HuH-7.5 (cell line): ENCODE measurements at regions not wholly inside any gene's neighbourhood (a gene's known extent, or its start where the extent isn't known, plus 50 kb on each side); places are given as distances from the start of the nearest gene placed in this dataset.

ENCODE experiments used
- DNase-seq: peaks from one replicate; pipeline ENCODE4 v3.0.0; 2011; ENCODE audit warnings: low spot score

DNA sequence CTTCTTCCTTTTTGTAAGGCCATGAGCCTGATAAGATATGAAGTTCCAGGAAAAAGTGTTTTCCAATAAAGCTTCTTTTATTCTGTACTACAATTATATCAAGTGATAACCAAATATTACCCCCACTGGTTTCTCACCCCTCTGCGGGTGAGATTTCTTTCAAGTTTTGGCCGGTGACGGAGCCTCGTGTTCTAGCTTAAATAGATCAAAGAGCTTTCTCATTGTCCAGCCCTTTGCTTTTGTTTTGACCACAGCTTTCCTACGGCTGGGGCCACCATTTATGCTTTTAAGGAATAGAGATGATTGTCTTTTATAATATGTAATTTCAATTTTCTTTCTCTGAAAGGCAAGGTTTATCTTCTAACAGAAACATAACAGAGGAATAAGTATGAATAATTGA lies 196.7 kb upstream of the MTPN start:
- no peak for DNase-seq

DNA sequence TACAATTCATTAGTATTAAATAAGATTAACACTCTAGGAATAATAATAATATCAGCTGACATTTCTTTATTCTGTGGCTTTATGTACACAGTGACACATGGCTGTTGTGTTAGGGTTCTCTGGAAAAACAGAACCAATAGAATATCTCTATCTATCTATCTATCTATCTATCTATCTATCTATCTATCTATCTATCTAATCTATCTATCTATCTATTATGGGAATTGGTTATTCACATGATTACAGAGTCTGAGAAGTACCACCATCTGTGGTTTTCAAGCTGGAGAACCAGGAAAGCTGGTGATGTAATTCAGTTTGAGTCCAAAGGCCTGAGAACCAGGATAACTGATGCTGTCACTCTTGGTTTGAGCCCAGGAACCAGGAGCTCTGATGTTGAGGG lies 194.1 kb upstream of the MTPN start:
- no peak for DNase-seq

DNA sequence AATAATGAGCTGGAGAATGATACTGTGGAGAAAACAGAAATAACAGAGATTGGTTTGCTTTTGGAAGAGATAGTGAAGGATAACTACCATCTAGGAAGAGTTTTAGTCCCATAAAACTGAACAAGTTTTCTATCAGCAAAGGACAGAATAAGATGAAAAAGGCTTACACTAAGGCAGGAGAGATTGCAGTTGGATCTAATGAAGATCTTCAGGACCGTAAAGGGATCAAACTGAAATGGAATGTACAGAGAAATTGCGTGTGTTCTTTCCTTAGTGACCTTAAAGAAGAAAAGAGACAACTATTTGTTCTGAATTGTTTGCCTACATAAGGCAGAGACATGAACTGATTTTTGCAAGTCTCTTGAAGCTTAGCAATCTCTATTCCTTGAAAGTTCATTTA lies 191.7 kb upstream of the MTPN start:
- no peak for DNase-seq

DNA sequence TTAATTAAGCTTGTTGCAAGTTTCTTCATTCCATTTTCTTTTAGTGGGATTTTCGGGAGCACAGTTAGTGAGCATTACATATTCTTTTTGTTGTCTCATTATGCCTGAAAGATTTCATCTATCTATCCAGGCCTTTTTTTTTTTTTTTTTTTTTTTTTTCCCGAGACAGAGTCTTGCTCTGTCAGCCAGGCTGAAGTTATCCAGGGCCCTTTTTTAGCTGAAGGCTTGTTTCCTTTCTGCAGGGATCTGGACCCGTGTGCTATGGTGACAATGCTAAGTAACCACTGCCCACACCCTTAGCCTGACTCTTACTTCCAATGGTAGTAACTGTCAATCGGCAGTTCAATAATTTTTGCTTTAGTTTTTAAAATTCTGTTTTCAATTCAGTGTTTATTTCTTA lies 190.8 kb upstream of the MTPN start:
- no peak for DNase-seq

DNA sequence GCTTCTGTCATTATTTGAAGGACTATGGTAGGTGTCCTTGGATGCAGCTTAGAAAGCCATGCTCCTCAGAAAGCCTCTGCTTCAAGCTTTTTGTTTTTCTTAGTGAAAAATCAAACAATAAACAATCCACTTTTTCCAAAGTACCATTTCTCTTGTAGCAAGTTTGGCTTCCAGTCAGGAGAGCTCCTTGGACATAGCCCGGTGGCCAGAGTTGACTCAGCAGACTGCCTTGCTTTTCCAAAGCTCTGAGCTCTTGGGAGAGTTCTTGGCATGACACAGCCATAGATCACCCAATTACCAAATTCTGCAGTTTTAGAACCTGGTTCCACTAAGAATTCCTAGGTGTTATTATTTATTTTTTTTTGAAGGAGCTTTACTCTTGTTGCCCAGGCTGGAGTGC lies 189.4 kb upstream of the MTPN start:
- no peak for DNase-seq

DNA sequence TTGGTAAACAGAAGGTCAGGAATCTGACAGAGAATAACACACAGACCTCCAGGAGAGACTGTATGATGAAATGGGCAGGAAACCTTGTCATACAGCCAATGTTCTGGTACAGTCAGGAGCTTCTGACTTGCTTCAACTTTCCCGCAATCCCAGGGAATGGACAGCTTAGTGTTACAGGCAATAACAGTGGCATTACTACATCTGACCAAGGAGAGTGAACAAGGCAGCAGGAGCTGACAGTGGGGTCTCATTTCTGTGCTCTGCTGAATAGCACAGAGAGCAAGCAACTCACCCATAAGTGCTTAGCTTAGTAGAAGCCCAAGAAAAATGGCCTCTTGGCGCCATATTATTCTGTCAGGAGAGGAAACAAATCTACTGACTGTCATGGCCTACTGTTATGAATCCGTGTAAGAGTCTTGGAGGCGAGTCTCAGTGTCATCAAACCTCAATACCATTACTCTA lies 186.2 kb upstream of the MTPN start:
- no peak for DNase-seq

DNA sequence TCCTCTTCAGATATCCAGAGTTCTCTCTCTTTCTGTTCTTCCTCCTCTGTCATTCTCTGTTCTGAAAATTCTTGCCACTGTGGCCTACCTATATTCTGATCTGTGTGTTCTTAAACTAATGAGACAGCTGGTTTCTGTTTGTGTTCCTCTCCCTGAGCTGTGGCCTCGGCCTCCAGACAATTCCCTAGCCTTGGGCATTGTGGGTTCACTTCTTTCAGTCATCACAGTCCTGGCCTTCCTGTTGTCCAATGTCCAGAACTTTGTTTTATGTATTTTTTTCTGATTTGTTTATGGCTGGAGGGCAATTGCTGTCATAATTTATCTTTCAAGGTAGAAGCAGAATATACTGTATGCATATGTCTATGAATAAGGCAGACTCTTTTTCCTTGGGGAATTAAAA lies 173.2 kb upstream of the MTPN start:
- DNase-seq = no peak

DNA sequence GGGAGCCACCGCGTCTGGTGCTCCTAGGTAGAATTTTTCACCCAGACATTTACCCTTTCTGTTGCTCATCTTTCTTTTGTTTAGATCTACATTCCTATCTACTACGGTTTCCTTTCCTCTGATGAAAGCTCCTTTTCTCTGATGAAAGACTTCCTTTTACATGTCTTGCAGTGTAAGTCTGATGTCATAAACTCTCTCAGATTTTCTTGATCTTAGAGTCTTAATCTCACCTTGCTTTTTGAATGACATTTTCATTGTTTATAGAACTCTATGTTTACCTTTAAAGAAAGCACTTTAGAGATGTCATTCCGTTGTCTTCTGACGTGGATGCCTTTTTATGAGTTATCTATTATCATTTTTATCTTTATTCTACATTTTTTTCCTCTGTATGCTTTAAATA lies 171.8 kb upstream of the MTPN start:
- no peak for DNase-seq

DNA sequence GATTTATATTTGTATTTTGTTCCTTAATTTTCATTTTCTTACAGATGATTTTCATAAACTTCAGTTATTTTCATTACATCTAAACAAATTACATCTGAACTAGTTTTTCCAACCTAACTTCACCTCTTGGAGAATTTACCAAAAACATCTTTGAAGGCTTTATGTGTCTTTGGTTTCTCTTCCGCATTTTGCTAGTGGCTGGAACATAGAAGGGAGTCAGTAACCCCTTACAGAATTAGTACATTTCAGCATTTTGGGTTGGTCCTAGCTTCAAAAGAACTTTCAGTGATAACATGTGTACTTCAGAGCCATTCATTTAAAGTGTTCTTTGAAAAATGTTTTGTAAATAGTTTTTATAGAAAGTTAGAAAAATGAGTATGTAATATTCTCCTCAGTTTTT lies 169.8 kb upstream of the MTPN start:
- no peak for DNase-seq

DNA sequence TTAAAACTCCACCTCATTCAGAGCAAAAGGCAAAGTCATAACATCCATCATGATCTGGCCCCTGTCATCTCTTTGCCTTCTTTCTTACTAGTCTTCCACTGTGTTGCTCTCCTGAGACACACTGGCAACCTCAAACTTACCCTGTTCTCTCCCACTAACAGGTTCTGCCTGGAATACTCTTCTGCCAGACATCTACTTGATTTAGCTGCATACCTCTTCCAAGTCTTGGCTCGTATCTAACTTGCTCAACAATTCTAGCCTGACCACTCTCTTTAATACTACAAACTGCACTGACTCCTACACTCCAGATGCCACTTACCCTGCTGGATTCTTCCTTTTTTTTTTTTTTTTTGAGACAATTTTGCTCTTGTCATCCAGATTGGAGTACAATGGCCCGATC lies 167.0 kb upstream of the MTPN start:
- DNase-seq = no peak

DNA sequence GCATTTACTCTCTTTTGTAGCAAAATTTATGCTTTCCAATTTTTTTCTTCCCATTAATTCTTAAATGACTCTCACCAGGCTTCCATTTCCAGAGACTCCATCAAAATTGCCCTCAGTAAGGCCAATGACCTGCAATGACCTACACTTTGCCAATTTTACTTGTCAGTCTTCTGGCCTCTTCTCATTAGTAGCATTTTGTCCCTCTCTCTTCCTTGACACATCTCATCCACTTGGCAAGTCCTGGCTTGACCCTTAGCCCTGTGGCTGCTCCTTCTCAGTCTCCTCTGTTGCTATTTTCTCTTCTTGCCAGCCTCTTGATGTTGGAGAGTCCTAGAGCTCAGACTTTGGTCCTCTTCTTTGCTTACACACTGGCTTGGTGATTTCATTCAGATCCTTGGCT lies 166.1 kb upstream of the MTPN start:
- no peak for DNase-seq

DNA sequence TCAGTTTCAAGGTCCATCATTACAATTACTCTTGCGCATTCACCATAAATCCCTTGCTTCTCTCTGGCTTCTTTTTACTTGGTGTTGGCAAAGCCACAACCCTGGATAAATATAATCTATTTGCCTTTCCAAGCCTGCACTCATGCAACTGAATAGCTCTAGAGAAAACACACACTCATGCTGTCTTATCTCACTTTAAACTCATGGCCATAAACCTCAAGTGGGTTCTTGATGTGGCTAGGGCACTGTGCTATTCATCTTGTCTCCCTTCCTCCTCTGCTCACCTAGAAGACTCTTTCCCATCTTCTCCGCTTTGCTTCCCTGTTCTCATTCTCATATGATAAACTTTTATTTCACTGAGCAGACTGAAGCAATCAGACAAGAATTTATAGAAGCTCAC lies 165.4 kb upstream of the MTPN start:
- no peak for DNase-seq

DNA sequence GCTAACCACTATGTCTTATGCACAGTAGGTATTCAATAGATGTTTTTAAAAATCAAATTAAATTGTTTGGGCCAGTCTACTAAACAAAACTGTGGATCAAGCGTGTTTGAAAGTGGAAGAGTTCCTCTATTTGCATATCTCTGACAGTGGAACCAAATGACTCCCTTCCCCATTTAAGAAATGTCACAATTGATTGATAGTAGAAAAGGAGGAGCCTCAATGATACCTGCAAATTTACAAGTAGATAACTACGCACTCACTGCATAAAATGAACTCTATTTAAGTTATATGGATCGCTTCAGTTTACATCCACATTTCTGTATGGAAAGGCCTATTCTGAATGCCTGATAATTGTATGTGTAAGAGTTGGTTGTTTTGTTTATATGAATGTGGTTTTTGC lies 163.3 kb upstream of the MTPN start:
- DNase-seq = no peak

DNA sequence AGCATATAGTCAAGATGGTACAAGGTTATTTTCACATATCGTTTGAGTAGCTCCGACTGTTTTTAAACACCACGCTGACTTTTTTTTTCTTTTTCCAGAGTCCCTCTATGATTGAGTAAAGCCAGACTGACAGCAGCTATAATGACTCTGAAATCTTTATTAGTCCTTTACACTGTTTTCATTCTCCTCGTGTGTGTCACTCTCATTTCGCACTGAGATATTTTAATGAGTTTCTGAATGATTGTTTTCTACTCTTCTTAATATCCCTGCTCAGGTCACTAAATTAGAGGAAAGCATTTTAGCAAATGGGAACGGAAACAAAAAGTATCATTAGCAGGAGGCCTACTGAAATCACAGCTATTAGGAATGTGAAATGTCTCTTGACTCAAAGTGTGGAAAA lies 162.3 kb upstream of the MTPN start:
- DNase-seq = no peak

DNA sequence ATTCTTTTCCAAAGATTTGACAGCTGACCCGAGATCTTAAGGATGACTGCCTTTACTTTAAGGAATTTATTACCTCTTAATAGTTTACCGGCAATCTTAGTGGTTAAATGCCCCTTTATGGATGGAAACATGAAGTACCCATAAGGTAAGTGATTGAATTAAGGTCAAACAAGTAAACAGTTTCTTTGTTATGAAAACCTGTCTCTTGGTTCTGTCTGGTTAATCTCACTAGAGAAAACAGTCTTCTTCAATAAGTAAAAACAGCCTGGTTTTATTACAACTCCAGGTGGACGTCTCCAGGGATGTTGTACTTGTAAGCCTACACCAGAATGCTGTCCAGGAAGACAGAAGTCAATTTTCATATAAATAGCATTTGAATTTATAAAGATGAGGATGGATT lies 161.8 kb upstream of the MTPN start:
- DNase-seq = no peak

DNA sequence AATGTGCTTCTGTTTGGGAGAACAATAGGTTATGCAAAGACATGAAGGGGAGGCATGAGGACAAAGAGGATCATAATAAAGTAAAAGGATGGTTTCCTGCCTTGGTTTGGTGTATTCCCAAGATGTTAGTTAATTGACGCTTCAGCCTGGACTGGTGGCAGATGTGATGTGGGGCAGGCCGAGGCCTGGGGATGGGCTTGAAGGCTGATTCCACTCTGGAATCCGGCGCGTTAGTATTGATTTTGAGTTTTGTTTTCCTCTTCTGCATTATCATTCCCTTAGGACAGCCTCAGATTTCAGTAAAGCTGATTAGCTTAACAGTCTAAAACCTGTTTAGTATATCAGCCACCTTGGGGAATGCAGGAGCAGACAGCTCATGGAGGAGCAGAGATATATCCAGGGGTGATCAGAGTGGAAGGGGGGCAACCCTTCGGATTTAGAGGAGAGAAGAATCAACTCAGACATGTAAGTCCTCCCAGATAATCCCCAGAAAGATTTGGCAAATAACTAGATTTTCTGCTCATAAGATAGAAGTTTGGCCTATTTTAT lies 159.8 kb upstream of the MTPN start:
- no peak for DNase-seq

DNA sequence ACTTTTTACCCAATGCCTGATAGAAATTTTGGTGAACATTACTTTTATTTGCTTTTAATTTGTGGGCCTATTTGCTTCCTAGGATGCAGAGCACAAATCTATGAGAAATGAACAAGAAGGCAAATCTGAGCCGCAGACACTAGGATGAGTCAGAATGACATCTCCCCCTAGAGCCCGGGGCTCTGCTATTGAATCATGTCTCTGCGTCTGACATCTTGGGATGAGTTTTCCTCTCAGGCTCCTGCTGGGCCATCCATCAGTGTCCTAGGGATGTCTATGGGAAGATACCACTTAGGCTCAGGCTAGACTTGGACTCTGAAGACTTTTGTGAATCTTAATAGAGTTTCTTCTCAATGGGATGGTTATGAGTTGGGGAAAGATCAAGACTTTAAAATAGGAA lies 157.3 kb upstream of the MTPN start:
- DNase-seq = no peak

DNA sequence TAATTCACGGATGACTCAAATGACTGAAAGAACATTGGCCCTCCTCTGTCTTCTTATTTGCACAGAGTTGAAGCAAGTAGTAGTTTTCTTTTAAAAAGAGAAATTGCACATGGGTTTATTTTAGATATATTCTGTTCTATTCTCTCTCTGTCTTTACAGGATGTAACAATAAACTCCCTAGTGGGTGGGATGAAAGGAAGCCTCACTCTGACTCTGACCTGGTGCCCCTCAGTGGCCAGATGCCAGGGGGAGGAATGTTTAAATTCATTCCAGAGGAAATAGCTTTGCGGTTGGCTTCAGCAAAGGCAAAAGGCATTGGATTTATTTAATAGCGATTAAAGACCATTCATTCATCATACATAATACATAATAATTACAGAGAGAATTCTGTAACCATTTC lies 156.4 kb upstream of the MTPN start:
- no peak for DNase-seq

DNA sequence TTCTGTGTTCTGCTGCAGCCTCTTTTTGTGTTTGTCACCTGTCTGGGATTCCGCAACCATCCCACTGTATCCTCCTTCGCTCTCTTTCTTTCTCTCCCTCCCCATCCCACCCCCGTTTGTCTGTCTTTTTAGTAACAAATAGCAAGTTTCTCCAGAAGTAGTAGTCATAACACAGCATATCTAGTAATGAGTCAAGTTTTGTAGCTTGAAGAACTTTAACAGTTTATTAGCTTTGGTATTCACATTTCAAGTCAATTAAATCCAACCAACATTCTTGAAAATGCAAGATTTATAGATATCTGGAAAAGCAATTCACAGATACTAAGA lies 154.1 kb upstream of the MTPN start:
- DNase-seq = no peak

DNA sequence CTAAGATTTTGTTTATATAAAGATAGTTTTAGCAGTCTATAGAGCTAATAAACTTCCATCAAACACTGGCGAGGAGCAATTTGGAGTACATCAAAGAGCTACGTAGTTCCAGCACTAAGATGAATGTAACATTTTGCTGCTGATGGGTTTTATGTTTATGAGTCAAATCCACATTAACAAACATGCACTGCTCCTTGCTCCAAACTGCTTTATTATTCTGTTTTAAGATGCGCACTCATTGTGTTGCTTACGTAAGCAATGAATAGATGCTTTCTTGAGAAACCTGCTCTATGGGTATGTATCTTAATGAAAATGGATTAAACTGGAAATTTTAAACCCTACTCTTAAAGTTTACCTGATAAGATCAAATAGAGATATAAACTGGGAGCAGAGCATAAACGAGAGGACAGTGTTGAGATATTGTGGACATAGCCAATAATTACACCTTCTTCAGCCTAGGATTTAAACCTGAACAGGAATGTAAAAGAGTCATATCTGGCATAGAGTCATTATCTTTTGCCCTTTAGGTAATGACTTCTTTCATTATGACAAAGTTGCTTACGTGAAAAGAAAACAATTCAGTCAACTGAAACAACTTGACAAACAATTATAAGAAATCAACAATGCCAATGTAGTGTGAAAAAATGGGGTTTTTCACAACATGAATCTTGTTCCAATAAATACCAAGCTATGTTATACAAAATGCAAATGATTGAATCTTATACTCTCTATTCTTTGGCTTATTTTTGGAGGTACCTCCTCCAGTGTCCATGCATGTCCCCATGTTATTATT lies 153.5 kb upstream of the MTPN start:
- DNase-seq = no peak

DNA sequence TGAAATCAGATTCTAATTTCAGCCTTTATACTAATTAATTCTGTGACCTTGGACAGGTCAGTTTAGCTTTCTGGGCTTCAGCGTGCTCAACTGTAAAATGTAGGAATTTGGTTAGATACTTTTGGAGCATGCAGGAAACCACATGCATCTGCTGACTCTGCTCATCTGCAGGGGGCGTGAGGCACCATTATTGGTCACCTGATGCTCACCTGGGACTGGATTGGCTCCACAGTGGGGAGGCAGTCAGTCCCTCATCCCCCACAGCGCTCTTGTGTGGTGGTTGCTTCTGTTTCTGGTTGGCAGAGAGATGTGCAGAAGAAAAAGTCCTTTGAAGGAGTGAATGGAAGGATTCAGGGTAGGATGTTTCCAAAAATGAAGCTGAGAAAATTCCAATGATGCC lies 150.9 kb upstream of the MTPN start:
- DNase-seq = no peak

DNA sequence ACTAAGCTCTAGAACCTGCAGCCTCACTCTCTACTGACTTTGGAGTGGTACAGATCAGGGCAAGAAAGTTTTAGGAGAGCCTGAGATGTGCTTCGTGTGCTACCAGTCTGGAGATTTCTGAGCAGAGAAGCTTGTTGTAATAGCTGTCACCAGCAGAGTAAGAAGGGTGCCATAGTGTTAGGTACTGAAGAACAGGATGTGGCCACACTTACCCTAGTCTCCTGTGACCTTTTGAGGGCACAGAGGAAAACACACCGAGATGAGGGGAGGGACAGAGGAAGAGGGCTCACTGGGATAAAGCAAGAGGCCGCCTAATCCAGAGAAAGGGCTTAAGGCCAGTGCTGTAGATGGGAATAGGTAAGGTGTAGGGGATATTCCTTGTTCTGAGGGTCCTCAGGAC lies 146.2 kb upstream of the MTPN start:
- no peak for DNase-seq

DNA sequence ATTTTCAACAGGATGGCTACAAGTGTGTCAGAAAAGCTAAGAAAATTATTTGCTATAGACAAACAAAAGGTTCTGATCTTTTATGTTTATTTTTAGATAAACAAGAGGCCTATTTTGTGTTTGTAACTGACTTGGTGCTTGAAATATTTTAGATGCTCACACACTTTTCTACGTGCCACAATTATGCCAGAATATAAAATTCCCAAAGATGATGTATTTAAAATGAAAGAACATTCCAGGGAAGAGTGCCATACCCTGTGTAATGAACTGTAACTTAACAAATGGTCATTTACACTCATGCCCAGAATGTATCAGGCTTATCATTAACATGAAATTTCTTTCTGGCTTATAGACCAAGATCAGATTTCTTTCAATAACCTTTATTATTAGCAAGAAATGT lies 144.9 kb upstream of the MTPN start:
- DNase-seq = no peak

DNA sequence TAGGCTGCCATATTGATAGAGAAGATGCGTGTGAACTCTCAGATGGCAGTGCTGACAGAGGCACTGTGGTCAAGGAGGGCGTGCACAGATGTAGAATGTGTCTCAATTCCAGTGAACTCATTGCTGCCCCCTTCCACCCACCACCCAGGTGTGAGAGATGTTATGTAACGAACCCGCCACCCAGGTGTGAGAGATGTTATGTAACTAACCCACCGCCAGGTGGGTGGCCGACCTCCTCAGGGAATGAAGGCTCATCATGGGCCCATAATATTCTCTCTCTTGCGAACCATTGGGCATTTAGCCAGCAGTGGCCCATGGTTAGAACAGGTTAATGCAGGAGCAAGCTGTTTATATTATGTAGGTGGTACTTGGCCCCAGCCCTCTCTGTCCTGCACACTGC lies 140.4 kb upstream of the MTPN start:
- DNase-seq = no peak

DNA sequence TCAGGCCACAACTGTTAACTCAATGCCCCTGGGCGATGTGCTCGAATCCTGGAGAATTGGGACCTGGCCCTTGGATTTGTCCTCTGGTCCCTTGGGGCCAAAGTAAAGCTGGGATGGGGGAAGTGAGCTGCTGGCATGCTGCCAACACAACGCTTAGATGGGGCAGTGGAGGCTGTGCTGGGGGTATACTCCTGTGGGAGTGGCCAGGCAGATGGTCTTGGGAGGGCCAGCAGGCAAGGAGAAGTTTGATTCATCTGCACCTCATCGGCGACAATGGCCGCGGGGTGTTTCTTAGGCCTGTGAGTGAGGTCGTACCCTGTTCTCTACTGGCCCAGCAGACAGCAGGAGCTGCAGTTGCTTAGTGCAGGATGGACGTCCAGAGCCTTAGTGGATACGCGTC lies 139.0 kb upstream of the MTPN start:
- no peak for DNase-seq
